CD14-positive monocyte (primary cell): ENCODE measurements at regions not wholly inside any gene's neighbourhood (a gene's known extent, or its start where the extent isn't known, plus 50 kb on each side); places are given as distances from the start of the nearest gene placed in this dataset.

Experiments used
- DNase-seq, 3 donors: peaks; one replicate each; pipeline ENCODE4 v3.0.0-alpha.2; 2011 to 2022
- H2AFZ ChIP-seq: 2 replicates; pipeline ENCODE4 v1.6.0; 2012; ENCODE audit warnings: mild to moderate bottlenecking, low read depth, low read length, inconsistent platforms; ENCODE audit not compliant: insufficient read depth, poor library complexity, severe bottlenecking
- H3K27ac ChIP-seq, 2 donors: 1 replicate in 1 of 2; 2 replicates in 1 of 2; pipeline ENCODE4 v1.5.1; 2012 to 2013; ENCODE audit warnings: low read length in 2 of 2, control low read depth in 1 of 2, inconsistent platforms in 1 of 2, low read depth in 1 of 2, mild to moderate bottlenecking in 1 of 2
- H3K27me3 ChIP-seq, 2 donors: one replicate each; pipeline versions ENCODE4 v1.6.0 to v1.6.1; 2011 to 2013; ENCODE audit warnings: low read length in 2 of 2; ENCODE audit not compliant: control insufficient read depth in 2 of 2, insufficient read depth in 2 of 2
- H3K36me3 ChIP-seq, 2 donors: replicated peaks in 1 of 2; 1 replicate in 1 of 2; 2 replicates in 1 of 2; pipeline versions ENCODE4 v1.5.1 to v1.6.1; 2012 to 2013; ENCODE audit warnings: low read length in 2 of 2, control low read depth in 1 of 2, inconsistent platforms in 1 of 2, mild to moderate bottlenecking in 1 of 2; ENCODE audit not compliant: insufficient read depth in 2 of 2, control insufficient read depth in 1 of 2
- H3K4me1 ChIP-seq, 2 donors: 1 replicate in 1 of 2; 2 replicates in 1 of 2; pipeline versions ENCODE4 v1.5.1 to v1.6.1; 2012 to 2013; ENCODE audit warnings: low read length in 2 of 2, control low read depth in 1 of 2, inconsistent platforms in 1 of 2, mild to moderate bottlenecking in 1 of 2, moderate library complexity in 1 of 2; ENCODE audit not compliant: insufficient read depth in 2 of 2, control insufficient read depth in 1 of 2
- H3K4me2 ChIP-seq: replicated peaks from 2 replicates; pipeline ENCODE3; 2012; ENCODE audit warnings: low read length, moderate library complexity, mild to moderate bottlenecking; ENCODE audit not compliant: poor library complexity, severe bottlenecking; ENCODE audit errors: extremely low read depth
- H3K4me3 ChIP-seq, 3 experiments: fragments of 200-600 bp in 1 of 3; sonication (generic) in 1 of 3; replicated peaks in 1 of 3; 1 replicate in 2 of 3; 2 replicates in 1 of 3; pipeline ENCODE4 v1.5.1; 2011 to 2013; ENCODE audit warnings: low read length in 3 of 3, mild to moderate bottlenecking in 3 of 3, control low read depth in 2 of 3, low read depth in 2 of 3, inconsistent platforms in 1 of 3, moderate library complexity in 1 of 3
- H3K79me2 ChIP-seq: 2 replicates; pipeline ENCODE4 v1.6.0; 2012; ENCODE audit warnings: mild to moderate bottlenecking, control low read depth, inconsistent platforms, low read length, moderate library complexity; ENCODE audit not compliant: insufficient read depth
- H3K9ac ChIP-seq: 2 replicates; pipeline ENCODE4 v1.6.0; 2017; ENCODE audit warnings: low read length, mild to moderate bottlenecking; ENCODE audit not compliant: insufficient read depth, poor library complexity, severe bottlenecking
- H3K9me3 ChIP-seq, 2 donors: replicated peaks in 1 of 2; 1 replicate in 1 of 2; 2 replicates in 1 of 2; pipeline versions ENCODE4 v1.5.1 to v1.6.1; 2012 to 2013; ENCODE audit warnings: low read length in 2 of 2, control low read depth in 1 of 2; ENCODE audit not compliant: control insufficient read depth in 1 of 2, insufficient read depth in 1 of 2
- H4K20me1 ChIP-seq: 2 replicates; pipeline ENCODE4 v1.6.0; 2012; ENCODE audit warnings: mild to moderate bottlenecking, low read length, control low read depth, moderate library complexity; ENCODE audit not compliant: insufficient read depth
- H3K27ac Mint-ChIP-seq, 7 donors: one replicate each; pipeline ENCODE4 v1.8.0; 2020; ENCODE audit warnings: mild to moderate bottlenecking in 7 of 7, mixed read lengths in 7 of 7, moderate library complexity in 6 of 7, inconsistent platforms in 2 of 7
- H3K27me3 Mint-ChIP-seq, 3 donors: one replicate each; pipeline ENCODE4 v1.8.0; 2021 to 2022; ENCODE audit warnings: low read depth in 3 of 3, mild to moderate bottlenecking in 3 of 3, mixed read lengths in 3 of 3, moderate library complexity in 3 of 3, inconsistent platforms in 1 of 3
- H3K36me3 Mint-ChIP-seq, 2 donors: one replicate each; pipeline ENCODE4 v1.8.0; 2020; ENCODE audit warnings: mixed read lengths in 2 of 2, inconsistent platforms in 1 of 2, mild to moderate bottlenecking in 1 of 2
- H3K4me1 Mint-ChIP-seq: one replicate; pipeline ENCODE4 v1.8.0; 2020; ENCODE audit warnings: mild to moderate bottlenecking, mixed read lengths
- H3K4me3 Mint-ChIP-seq, 2 donors: one replicate each; pipeline ENCODE4 v1.8.0; 2020; ENCODE audit warnings: mild to moderate bottlenecking in 2 of 2, mixed read lengths in 2 of 2, moderate library complexity in 1 of 2
- H3K9me3 Mint-ChIP-seq, 7 donors: one replicate each; pipeline ENCODE4 v1.8.0; 2020 to 2022; ENCODE audit warnings: mixed read lengths in 7 of 7, mild to moderate bottlenecking in 6 of 7, moderate library complexity in 6 of 7, inconsistent platforms in 2 of 7
- CTCF ChIP-seq: fragments of 200-600 bp; IDR thresholded peaks from one replicate; pipeline ENCODE4 v1.8.0; 2022; ENCODE audit warnings: antibody characterized with exemption, mild to moderate bottlenecking
- WGBS: methylation state at CpG from one replicate; pipeline ENCODE4 v1.1.5; 2013; ENCODE audit warnings: missing lambda C conversion rate; ENCODE audit not compliant: insufficient coverage; 5-methylcytosine and 5-hydroxymethylcytosine counted together
- intact Hi-C, 2 donors: fragments of 100-400 bp; cut with micrococcal nuclease; formaldehyde crosslinking; loops; one replicate each; pipeline versions ENCODE4 v1.15.0 to v1.15.1; 2023

DNA sequence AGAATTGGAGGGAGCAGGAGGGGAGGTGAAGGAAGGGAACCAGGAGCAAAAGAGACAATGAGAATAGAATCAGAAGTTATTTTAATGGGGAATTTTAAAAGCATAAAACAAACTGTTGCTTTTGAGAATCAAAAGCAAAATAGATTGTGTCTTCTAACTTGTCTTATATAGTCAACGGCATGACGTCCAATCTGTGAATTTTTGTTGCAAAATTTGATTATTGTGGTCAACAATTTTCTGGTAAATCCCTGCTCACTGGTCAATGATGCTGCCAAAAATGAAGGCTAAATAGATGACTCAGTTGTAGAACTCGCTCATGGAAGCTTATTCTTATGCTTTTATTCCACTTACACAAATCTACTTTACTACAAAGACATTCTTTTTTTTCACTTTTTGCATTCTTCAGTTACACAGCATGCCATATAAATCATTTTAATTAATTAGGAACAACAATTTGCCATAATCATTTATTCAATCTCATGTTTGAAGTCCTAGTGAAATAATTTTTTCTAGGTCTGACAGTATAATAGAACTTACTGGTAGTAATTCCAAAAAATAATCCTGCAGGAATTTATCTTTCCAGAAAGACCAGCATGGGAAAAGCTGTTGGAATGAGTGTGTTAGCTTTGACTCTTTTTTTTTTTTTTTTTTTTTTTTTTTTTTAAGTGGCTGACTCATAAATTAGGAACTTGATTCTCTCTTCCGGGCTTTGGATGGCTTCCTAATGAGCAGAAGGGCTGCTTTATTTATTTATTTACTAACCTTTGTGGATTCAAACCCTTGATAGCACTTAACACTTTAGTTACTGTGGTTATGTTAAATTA, 256.9 kb downstream of the SPRY2 start:
- WGBS: no CpG with 5 or more reads among the region's 4 CpGs
- H3K27ac Mint-ChIP-seq: no peak overlapping the region
- no peaks in the 10 kb centered on the region for H3K4me1 ChIP-seq
- no peaks in the 10 kb centered on the region for H3K27me3 ChIP-seq
- H3K9ac ChIP-seq: no peak overlapping the region
- H3K9me3 ChIP-seq: no peaks in the 10 kb centered on the region
- no peak overlapping the region for H3K4me3 ChIP-seq
- no peak for TF ChIP-seq CTCF
- no peaks in the 10 kb centered on the region for H3K27me3 Mint-ChIP-seq
- no peaks in the 10 kb centered on the region for H3K36me3 Mint-ChIP-seq
- no peak overlapping the region for H3K27ac ChIP-seq
- H2AFZ ChIP-seq: no peak overlapping the region
- H3K79me2 ChIP-seq: no peaks in the 10 kb centered on the region
- no peak overlapping the region for H3K4me2 ChIP-seq
- H3K9me3 Mint-ChIP-seq: peaks cover 0 to 2% (median 0%) of the 10 kb centered on the region in 7 donors
- H3K36me3 ChIP-seq: no peaks in the 10 kb centered on the region
- intact Hi-C loops: no loop called here
- peak in 1 of 3 donors; percentile 6 for DNase-seq
- H3K4me1 Mint-ChIP-seq: no peaks in the 10 kb centered on the region
- H4K20me1 ChIP-seq: no peaks in the 10 kb centered on the region
- H3K4me3 Mint-ChIP-seq: no peak overlapping the region

GRCh38 chr13:80083081-80083852, 257.7 kb downstream of the SPRY2 start:
- Histone ChIP-seq H4K20me1 (no peaks in the 10 kb centered on the region), H3K27ac (no peak overlapping the region), H3K4me3 (no peak overlapping the region), H3K27me3 (no peaks in the 10 kb centered on the region), H3K9ac (no peak overlapping the region), H3K4me2 (no peak overlapping the region), H3K79me2 (no peaks in the 10 kb centered on the region), H2AFZ (no peak overlapping the region), H3K9me3 (no peaks in the 10 kb centered on the region), H3K36me3 (no peaks in the 10 kb centered on the region), H3K4me1 (no peaks in the 10 kb centered on the region)
- no peak for TF ChIP-seq CTCF
- no peaks in the 10 kb centered on the region for H3K27me3 Mint-ChIP-seq
- no peak overlapping the region for H3K4me3 Mint-ChIP-seq
- no peaks in the 10 kb centered on the region for H3K36me3 Mint-ChIP-seq
- intact Hi-C loops: no loop called here
- no peak for DNase-seq
- H3K4me1 Mint-ChIP-seq: no peaks in the 10 kb centered on the region
- peaks cover 0 to 2% (median 0%) of the 10 kb centered on the region in 7 donors for H3K9me3 Mint-ChIP-seq
- 90% methylated on average over 3 of the region's 6 CpGs for WGBS
- H3K27ac Mint-ChIP-seq: no peak overlapping the region
